ENCODE measurements at regions not wholly inside any gene's neighbourhood (a gene's known extent, or its start where the extent isn't known, plus 50 kb on each side); places are given as distances from the start of the nearest gene placed in this dataset.
"Not testable (repeated sequence)": the region's sequence is repeated elsewhere in the genome, so short reads cannot be mapped to it uniquely, and the experiment has no call there.

GRCh38 chr1:29934255-29934772, 698.0 kb downstream of the PTPRU start:
- intact Hi-C loops (cut with micrococcal nuclease): no loop called here
- H3K4me3 Mint-ChIP-seq: no peak overlapping the region
- peaks cover 9% of the 10 kb centered on the region for H3K27me3 Mint-ChIP-seq
- no peaks in the 10 kb centered on the region for H3K4me1 Mint-ChIP-seq (ENCODE audit: low read depth)
- no peaks in the 10 kb centered on the region for H3K9me3 Mint-ChIP-seq
- H3K27ac Mint-ChIP-seq: no peak overlapping the region
- H3K36me3 Mint-ChIP-seq (ENCODE audit: low read depth): no peaks in the 10 kb centered on the region

- H3K4me1 Mint-ChIP-seq (ENCODE audit: low read depth): no peaks in the 10 kb centered on the region
- H3K4me3 Mint-ChIP-seq: no peak overlapping the region
- peaks cover 11% of the 10 kb centered on the region for H3K27me3 Mint-ChIP-seq
- intact Hi-C loops (cut with micrococcal nuclease): no loop called here
- no peaks in the 10 kb centered on the region for H3K36me3 Mint-ChIP-seq (ENCODE audit: low read depth)
- no peak overlapping the region for H3K27ac Mint-ChIP-seq
- H3K9me3 Mint-ChIP-seq: no peaks in the 10 kb centered on the region
Measured at GRCh38 chr1:29933067-29933466, 696.7 kb downstream of the PTPRU start.

DNA sequence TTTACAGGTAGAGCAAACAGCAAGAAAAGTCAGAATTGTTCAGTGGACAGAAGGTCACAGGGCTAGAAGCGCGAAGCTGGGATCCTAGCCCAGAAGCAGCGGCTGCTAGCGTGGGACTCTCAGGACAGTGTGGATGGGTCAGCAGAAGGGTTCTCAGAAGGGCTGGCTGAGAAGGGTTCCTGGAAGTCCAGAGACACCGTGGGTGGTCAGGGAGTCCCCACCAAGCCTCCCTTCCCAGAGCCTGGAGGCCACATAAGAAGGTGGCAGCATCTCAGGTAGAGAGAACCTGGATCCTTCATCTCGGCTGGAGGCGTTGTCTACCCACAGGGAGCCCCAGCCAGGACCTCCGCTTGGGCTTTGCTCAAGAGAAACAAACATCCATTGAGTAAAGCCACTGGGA, 696.3 kb downstream of the PTPRU start:
- intact Hi-C loops (cut with micrococcal nuclease): no loop called here
- Mint-ChIP-seq H3K4me1 (ENCODE audit: low read depth) (no peaks in the 10 kb centered on the region), H3K27me3 (peaks cover 11% of the 10 kb centered on the region), H3K9me3 (no peaks in the 10 kb centered on the region), H3K4me3 (no peak overlapping the region), H3K36me3 (ENCODE audit: low read depth) (no peaks in the 10 kb centered on the region), H3K27ac (no peak overlapping the region)

- H3K4me3 Mint-ChIP-seq: no peak overlapping the region
- intact Hi-C loops (cut with micrococcal nuclease): no loop called here
- no peaks in the 10 kb centered on the region for H3K4me1 Mint-ChIP-seq (ENCODE audit: low read depth)
- H3K9me3 Mint-ChIP-seq: no peaks in the 10 kb centered on the region
- no peaks in the 10 kb centered on the region for H3K36me3 Mint-ChIP-seq (ENCODE audit: low read depth)
- H3K27ac Mint-ChIP-seq: no peak overlapping the region
- H3K27me3 Mint-ChIP-seq: peaks cover 11% of the 10 kb centered on the region
Measured at GRCh38 chr1:29931477-29932175, 695.3 kb downstream of the PTPRU start.

DNA sequence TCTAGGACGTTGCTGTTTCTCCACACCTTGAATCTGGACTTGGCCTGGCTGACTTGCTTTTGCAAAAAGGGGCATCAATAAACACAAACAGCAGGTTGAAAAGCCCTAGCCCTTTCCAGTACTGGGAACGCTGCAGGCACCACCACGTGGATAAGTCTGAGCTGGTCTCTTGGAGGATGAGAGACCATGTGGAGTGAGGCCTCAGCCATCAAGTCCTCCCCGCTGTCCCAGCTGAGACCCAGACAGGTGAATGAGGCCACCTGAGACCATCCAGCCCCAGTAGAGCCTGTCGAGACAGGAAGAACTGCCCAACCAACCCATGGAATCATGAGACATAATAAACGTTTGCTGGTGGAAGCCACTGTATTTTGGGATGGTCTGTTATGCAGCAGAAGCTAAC, 688.7 kb downstream of the PTPRU start:
- no peak overlapping the region for H3K27ac Mint-ChIP-seq
- H3K27me3 Mint-ChIP-seq: peaks cover 10% of the 10 kb centered on the region
- intact Hi-C loops (cut with micrococcal nuclease): no loop called here
- H3K4me3 Mint-ChIP-seq: no peak overlapping the region
- no peaks in the 10 kb centered on the region for H3K4me1 Mint-ChIP-seq (ENCODE audit: low read depth)
- no peaks in the 10 kb centered on the region for H3K9me3 Mint-ChIP-seq
- no peaks in the 10 kb centered on the region for H3K36me3 Mint-ChIP-seq (ENCODE audit: low read depth)

GRCh38 chr1:29924017-29924431, 687.7 kb downstream of the PTPRU start:
- no peak overlapping the region for H3K4me3 Mint-ChIP-seq
- H3K4me1 Mint-ChIP-seq (ENCODE audit: low read depth): no peaks in the 10 kb centered on the region
- intact Hi-C loops (cut with micrococcal nuclease): no loop called here
- no peaks in the 10 kb centered on the region for H3K36me3 Mint-ChIP-seq (ENCODE audit: low read depth)
- no peak overlapping the region for H3K27ac Mint-ChIP-seq
- no peaks in the 10 kb centered on the region for H3K9me3 Mint-ChIP-seq
- H3K27me3 Mint-ChIP-seq: peaks cover 10% of the 10 kb centered on the region

- Mint-ChIP-seq H3K27ac (no peak overlapping the region), H3K36me3 (ENCODE audit: low read depth) (no peaks in the 10 kb centered on the region), H3K4me1 (ENCODE audit: low read depth) (no peaks in the 10 kb centered on the region), H3K4me3 (no peak overlapping the region), H3K9me3 (no peaks in the 10 kb centered on the region), H3K27me3 (peaks cover 8% of the 10 kb centered on the region)
- intact Hi-C loops (cut with micrococcal nuclease): no loop called here
Measured at GRCh38 chr1:29921741-29922140, 685.4 kb downstream of the PTPRU start.

DNA sequence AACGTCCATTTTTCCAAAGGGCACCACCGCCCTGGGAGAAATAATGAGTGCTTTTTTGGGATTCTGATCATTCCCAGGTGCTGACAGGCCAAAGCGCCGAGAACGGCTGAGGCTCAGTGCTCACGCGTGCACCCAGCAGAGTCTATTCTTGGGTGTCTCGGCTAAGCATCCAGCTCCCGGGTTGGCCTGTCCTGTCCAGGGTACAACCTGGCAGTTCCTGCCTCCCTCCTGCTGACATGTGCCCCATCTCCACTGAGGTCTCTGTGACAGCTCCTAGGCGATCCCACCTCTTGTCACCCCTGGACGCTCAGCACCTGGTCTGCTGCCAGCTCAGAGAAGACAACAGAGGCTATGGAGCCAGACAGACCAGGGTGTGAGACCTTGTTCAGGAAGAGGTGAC, 684.5 kb downstream of the PTPRU start:
- Mint-ChIP-seq H3K4me3 (no peak overlapping the region), H3K4me1 (ENCODE audit: low read depth) (no peaks in the 10 kb centered on the region), H3K36me3 (ENCODE audit: low read depth) (no peaks in the 10 kb centered on the region), H3K9me3 (no peaks in the 10 kb centered on the region), H3K27me3 (peaks cover 8% of the 10 kb centered on the region), H3K27ac (no peak overlapping the region)
- intact Hi-C loops (cut with micrococcal nuclease): no loop called here

DNA sequence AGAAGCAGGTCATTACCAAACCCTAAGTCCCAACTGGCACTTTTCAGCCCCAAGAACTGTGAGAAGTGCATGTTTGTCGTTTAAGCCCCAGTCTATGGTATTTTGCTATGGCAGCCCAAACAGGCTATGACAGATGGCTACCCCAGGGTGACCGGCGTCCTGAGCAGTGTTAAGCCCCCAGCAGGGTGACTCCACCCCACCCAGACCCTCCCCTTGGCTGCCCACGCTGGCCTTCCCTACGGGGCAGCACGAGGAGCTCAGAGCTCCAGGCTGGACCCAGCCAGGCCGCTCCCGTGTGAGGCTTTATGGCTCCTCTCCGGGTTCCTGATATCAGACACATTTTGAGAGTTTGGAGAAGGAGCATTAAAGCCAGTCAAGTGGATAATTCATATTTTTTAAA, 684.0 kb downstream of the PTPRU start:
- no peaks in the 10 kb centered on the region for H3K4me1 Mint-ChIP-seq (ENCODE audit: low read depth)
- H3K9me3 Mint-ChIP-seq: no peaks in the 10 kb centered on the region
- intact Hi-C loops (cut with micrococcal nuclease): no loop called here
- peaks cover 8% of the 10 kb centered on the region for H3K27me3 Mint-ChIP-seq
- H3K27ac Mint-ChIP-seq: no peak overlapping the region
- H3K36me3 Mint-ChIP-seq (ENCODE audit: low read depth): no peaks in the 10 kb centered on the region
- H3K4me3 Mint-ChIP-seq: no peak overlapping the region

DNA sequence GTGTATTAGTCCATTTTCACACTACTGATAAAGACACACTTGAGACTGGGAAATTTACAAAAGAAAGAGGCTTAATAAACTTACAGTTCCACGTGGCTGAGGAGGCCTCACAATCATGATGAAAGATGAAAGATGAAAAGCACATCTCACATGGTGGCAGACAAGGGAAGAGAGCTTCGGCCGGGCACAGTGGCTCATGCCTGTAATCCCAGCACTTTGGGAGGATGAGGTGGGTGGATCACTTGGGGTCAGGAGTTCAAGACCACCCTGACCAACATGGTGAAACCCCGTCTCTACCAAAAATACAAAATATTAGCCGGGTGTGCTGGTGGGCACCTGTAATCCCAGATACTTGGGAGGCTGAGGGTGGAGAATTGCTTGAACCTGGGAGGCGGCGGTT, 682.7 kb downstream of the PTPRU start:
- H3K4me1 Mint-ChIP-seq (ENCODE audit: low read depth); H3K27me3 Mint-ChIP-seq; intact Hi-C loops (cut with micrococcal nuclease); H3K4me3 Mint-ChIP-seq; H3K27ac Mint-ChIP-seq; H3K9me3 Mint-ChIP-seq; H3K36me3 Mint-ChIP-seq (ENCODE audit: low read depth): not testable (repeated sequence)

GRCh38 chr1:29916656-29917369, 680.5 kb downstream of the PTPRU start:
- no peaks in the 10 kb centered on the region for H3K4me1 Mint-ChIP-seq (ENCODE audit: low read depth)
- no peaks in the 10 kb centered on the region for H3K36me3 Mint-ChIP-seq (ENCODE audit: low read depth)
- intact Hi-C loops (cut with micrococcal nuclease): no loop called here
- no peak overlapping the region for H3K27ac Mint-ChIP-seq
- H3K27me3 Mint-ChIP-seq: peaks cover 2% of the 10 kb centered on the region
- no peaks in the 10 kb centered on the region for H3K9me3 Mint-ChIP-seq
- H3K4me3 Mint-ChIP-seq: no peak overlapping the region

DNA sequence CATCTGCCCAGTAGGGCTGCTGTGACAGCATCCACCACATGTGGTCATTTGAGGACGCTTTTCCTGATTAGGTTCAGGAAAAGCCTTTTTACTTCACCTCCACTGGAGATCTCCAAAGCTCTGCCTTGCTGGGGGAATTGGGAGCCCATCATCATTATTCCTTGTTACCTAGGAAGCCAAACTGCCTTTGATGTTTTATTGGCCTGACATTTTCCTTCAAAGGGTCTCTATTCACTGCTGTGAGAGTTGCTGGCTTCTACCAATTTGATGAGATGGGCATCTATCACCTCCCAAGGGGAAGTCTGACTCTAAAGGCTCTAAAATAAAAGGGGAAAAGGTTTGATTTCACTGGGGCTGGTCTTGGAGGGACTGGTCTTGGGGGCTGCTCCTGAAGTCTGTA, 678.6 kb downstream of the PTPRU start:
- intact Hi-C loops (cut with micrococcal nuclease): no loop called here
- Mint-ChIP-seq H3K4me3 (no peak overlapping the region), H3K9me3 (no peaks in the 10 kb centered on the region), H3K27me3 (peaks cover 2% of the 10 kb centered on the region), H3K4me1 (ENCODE audit: low read depth) (no peaks in the 10 kb centered on the region), H3K36me3 (ENCODE audit: low read depth) (no peaks in the 10 kb centered on the region), H3K27ac (no peak overlapping the region)

- no peaks in the 10 kb centered on the region for H3K4me1 Mint-ChIP-seq (ENCODE audit: low read depth)
- H3K4me3 Mint-ChIP-seq: no peak overlapping the region
- no peaks in the 10 kb centered on the region for H3K9me3 Mint-ChIP-seq
- H3K27ac Mint-ChIP-seq: no peak overlapping the region
- peaks cover 3% of the 10 kb centered on the region for H3K27me3 Mint-ChIP-seq
- no peaks in the 10 kb centered on the region for H3K36me3 Mint-ChIP-seq (ENCODE audit: low read depth)
- intact Hi-C loops (cut with micrococcal nuclease): no loop called here
Measured at GRCh38 chr1:29912425-29912824, 676.1 kb downstream of the PTPRU start.

- no peak overlapping the region for H3K27ac Mint-ChIP-seq
- peaks cover 3% of the 10 kb centered on the region for H3K27me3 Mint-ChIP-seq
- no peaks in the 10 kb centered on the region for H3K4me1 Mint-ChIP-seq (ENCODE audit: low read depth)
- H3K9me3 Mint-ChIP-seq: no peaks in the 10 kb centered on the region
- no peak overlapping the region for H3K4me3 Mint-ChIP-seq
- no peaks in the 10 kb centered on the region for H3K36me3 Mint-ChIP-seq (ENCODE audit: low read depth)
- intact Hi-C loops (cut with micrococcal nuclease): no loop called here
Measured at GRCh38 chr1:29909962-29910361, 673.6 kb downstream of the PTPRU start.

GRCh38 chr1:29907596-29907995, 671.3 kb downstream of the PTPRU start:
- H3K27ac Mint-ChIP-seq: no peak overlapping the region
- H3K36me3 Mint-ChIP-seq (ENCODE audit: low read depth): no peaks in the 10 kb centered on the region
- no peak overlapping the region for H3K4me3 Mint-ChIP-seq
- peaks cover 3% of the 10 kb centered on the region for H3K27me3 Mint-ChIP-seq
- no peaks in the 10 kb centered on the region for H3K9me3 Mint-ChIP-seq
- intact Hi-C loops (cut with micrococcal nuclease): no loop called here
- H3K4me1 Mint-ChIP-seq (ENCODE audit: low read depth): no peaks in the 10 kb centered on the region

Measured in dendritic cell treated with granulocyte-macrophage colony-stimulating factor and Interleukin-4, amounts not matched to agents 40 ng/mL and 50 ng/mL, for 4 days (primary cell).